ENCODE measurements at regions not wholly inside any gene's neighbourhood (a gene's known extent, or its start where the extent isn't known, plus 50 kb on each side); places are given as distances from the start of the nearest gene placed in this dataset.

DNA sequence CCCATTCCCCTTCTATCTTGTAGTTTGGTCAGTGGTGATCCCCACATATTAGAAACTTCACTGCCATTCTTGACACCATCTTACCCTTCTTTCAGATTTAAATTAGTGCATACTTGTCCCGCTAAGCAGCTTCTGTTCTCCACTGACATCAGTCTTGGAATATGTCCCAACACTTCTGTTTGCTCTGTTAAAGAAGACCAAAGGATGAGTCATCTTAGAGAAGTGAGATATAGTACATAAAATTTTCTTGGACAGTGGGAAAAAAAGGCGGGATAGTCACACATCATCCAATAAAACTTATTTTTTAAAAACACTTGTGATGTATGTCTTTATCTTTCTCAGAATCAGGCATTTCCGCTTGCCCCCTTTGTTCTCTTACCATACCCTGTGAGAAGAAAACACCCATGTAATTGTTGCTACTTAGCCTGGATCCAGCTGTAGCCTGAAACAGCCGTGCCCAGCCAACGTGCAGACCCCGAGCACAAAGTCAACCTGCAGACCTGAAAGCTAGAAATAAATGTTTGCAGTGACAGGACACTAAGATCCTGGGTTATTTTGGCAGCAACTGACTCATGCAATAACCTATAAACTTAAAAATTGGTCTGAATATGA lies 100.1 kb upstream of the PDE3A start:
- no peak for FAIRE-seq
- TF ChIP-seq TAF1 (IDR thresholded peaks at IDR 0.05; ENCODE audit: low read depth, low read length) (no peak), POLR2A (IDR thresholded peaks at IDR 0.05; ENCODE audit: low read depth, low read length) (no peak), PAX5 (IDR thresholded peaks at IDR 0.05; ENCODE audit: insufficient read depth, low read length, severe bottlenecking) (no peak), POU2F2 (IDR thresholded peaks at IDR 0.05; ENCODE audit: low read depth, low read length) (no peak), SPI1 (IDR thresholded peaks at IDR 0.05; ENCODE audit: low read depth, low read length) (no peak), POLR2AphosphoS5 (IDR thresholded peaks at IDR 0.05; ENCODE audit: low read depth, low read length) (no peak)
- no peak for DNase-seq (ENCODE audit: insufficient read length, low spot score)

GRCh38 chr12:20268771-20269170 lies 99.6 kb upstream of the PDE3A start:
- TF ChIP-seq SPI1 (IDR thresholded peaks at IDR 0.05; ENCODE audit: low read depth, low read length) (peak; percentile 65; the same call in 1 of the 2 replicates), POU2F2 (IDR thresholded peaks at IDR 0.05; ENCODE audit: low read depth, low read length) (no peak)
- no peak for FAIRE-seq
- DNase-seq (ENCODE audit: insufficient read length, low spot score): no peak

- TF ChIP-seq POU2F2 (IDR thresholded peaks at IDR 0.05; ENCODE audit: low read depth, low read length) (no peak), SPI1 (IDR thresholded peaks at IDR 0.05; ENCODE audit: low read depth, low read length) (no peak), TAF1 (IDR thresholded peaks at IDR 0.05; ENCODE audit: low read depth, low read length) (no peak), POLR2A (IDR thresholded peaks at IDR 0.05; ENCODE audit: low read depth, low read length) (no peak), POLR2AphosphoS5 (IDR thresholded peaks at IDR 0.05; ENCODE audit: low read depth, low read length) (no peak), PAX5 (IDR thresholded peaks at IDR 0.05; ENCODE audit: insufficient read depth, low read length, severe bottlenecking) (no peak)
- DNase-seq (ENCODE audit: insufficient read length, low spot score) (no peak), FAIRE-seq (no peak)
Measured at GRCh38 chr12:20269337-20270067, 98.8 kb upstream of the PDE3A start.

- FAIRE-seq (no peak), DNase-seq (ENCODE audit: insufficient read length, low spot score) (no peak)
- TF ChIP-seq SPI1 (IDR thresholded peaks at IDR 0.05; ENCODE audit: low read depth, low read length): no peak
- no peak for TF ChIP-seq POU2F2 (IDR thresholded peaks at IDR 0.05; ENCODE audit: low read depth, low read length)
- TF ChIP-seq POLR2A (IDR thresholded peaks at IDR 0.05; ENCODE audit: low read depth, low read length): no peak
- TF ChIP-seq TAF1 (IDR thresholded peaks at IDR 0.05; ENCODE audit: low read depth, low read length): no peak
- no peak for TF ChIP-seq POLR2AphosphoS5 (IDR thresholded peaks at IDR 0.05; ENCODE audit: low read depth, low read length)
- TF ChIP-seq PAX5 (IDR thresholded peaks at IDR 0.05; ENCODE audit: insufficient read depth, low read length, severe bottlenecking): no peak
Measured at GRCh38 chr12:20270557-20270956, 97.8 kb upstream of the PDE3A start.

DNA sequence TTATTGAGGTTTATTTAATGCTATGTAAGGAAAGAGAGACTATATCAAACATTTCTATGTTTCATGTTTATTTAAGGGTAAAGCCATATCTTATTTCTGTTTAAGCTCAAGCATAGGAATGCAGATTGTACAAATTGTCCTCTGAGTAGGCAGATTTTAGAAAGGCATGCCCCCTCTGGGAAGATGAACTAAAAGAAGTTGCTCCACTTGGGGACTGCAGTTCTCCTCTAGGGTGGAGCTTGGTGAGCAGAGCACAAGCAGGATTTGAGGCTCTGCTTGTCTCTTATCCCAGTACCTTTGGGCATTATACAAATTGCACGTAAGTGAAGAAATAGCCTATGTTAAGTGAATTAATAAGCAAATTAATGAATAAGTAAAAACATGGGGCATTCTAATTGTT lies 96.2 kb upstream of the PDE3A start:
- DNase-seq (ENCODE audit: insufficient read length, low spot score): no peak
- FAIRE-seq: no peak
- no peak for TF ChIP-seq POLR2A (IDR thresholded peaks at IDR 0.05; ENCODE audit: low read depth, low read length)
- TF ChIP-seq POLR2AphosphoS5 (IDR thresholded peaks at IDR 0.05; ENCODE audit: low read depth, low read length): no peak
- no peak for TF ChIP-seq POU2F2 (IDR thresholded peaks at IDR 0.05; ENCODE audit: low read depth, low read length)
- TF ChIP-seq PAX5 (IDR thresholded peaks at IDR 0.05; ENCODE audit: insufficient read depth, low read length, severe bottlenecking): no peak
- TF ChIP-seq TAF1 (IDR thresholded peaks at IDR 0.05; ENCODE audit: low read depth, low read length): no peak
- no peak for TF ChIP-seq SPI1 (IDR thresholded peaks at IDR 0.05; ENCODE audit: low read depth, low read length)

DNA sequence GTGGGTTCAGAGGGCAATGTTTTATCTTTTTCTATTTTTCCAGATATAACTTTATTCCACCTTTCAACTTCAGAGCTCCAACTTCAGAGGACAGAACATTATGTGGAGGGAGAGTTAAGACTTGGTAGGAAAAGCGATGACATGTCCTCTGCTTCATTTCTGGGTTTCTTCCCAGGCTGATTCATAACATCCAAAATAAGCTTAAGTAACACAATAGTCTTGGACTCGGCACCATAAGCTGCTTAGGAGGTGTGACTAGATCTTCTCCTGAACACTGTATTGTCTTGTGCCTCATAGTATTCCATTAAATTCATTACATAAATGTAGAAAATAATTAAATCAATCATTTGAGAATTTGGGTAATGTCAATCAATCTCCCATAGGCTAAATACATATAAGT lies 95.5 kb upstream of the PDE3A start:
- DNase-seq (ENCODE audit: insufficient read length, low spot score) (no peak), FAIRE-seq (no peak)
- TF ChIP-seq PAX5 (IDR thresholded peaks at IDR 0.05; ENCODE audit: insufficient read depth, low read length, severe bottlenecking) (no peak), POLR2A (IDR thresholded peaks at IDR 0.05; ENCODE audit: low read depth, low read length) (no peak), TAF1 (IDR thresholded peaks at IDR 0.05; ENCODE audit: low read depth, low read length) (no peak), SPI1 (IDR thresholded peaks at IDR 0.05; ENCODE audit: low read depth, low read length) (no peak)

- DNase-seq (ENCODE audit: insufficient read length, low spot score) (no peak), FAIRE-seq (no peak)
- no peak for TF ChIP-seq POU2F2 (IDR thresholded peaks at IDR 0.05; ENCODE audit: low read depth, low read length)
- no peak for TF ChIP-seq PAX5 (IDR thresholded peaks at IDR 0.05; ENCODE audit: insufficient read depth, low read length, severe bottlenecking)
Measured at GRCh38 chr12:20274008-20274407, 94.3 kb upstream of the PDE3A start.

- TF ChIP-seq PAX5 (IDR thresholded peaks at IDR 0.05; ENCODE audit: insufficient read depth, low read length, severe bottlenecking): no peak
- no peak for TF ChIP-seq POLR2A (IDR thresholded peaks at IDR 0.05; ENCODE audit: low read depth, low read length)
- TF ChIP-seq POLR2AphosphoS5 (IDR thresholded peaks at IDR 0.05; ENCODE audit: low read depth, low read length): no peak
- TF ChIP-seq POU2F2 (IDR thresholded peaks at IDR 0.05; ENCODE audit: low read depth, low read length): no peak
- TF ChIP-seq TAF1 (IDR thresholded peaks at IDR 0.05; ENCODE audit: low read depth, low read length): no peak
- TF ChIP-seq SPI1 (IDR thresholded peaks at IDR 0.05; ENCODE audit: low read depth, low read length): no peak
- DNase-seq (ENCODE audit: insufficient read length, low spot score) (no peak), FAIRE-seq (no peak)
Measured at GRCh38 chr12:20278276-20278675, 90.1 kb upstream of the PDE3A start.

- TF ChIP-seq POLR2A (IDR thresholded peaks at IDR 0.05; ENCODE audit: low read depth, low read length): no peak
- no peak for TF ChIP-seq POU2F2 (IDR thresholded peaks at IDR 0.05; ENCODE audit: low read depth, low read length)
- no peak for TF ChIP-seq TAF1 (IDR thresholded peaks at IDR 0.05; ENCODE audit: low read depth, low read length)
- TF ChIP-seq SPI1 (IDR thresholded peaks at IDR 0.05; ENCODE audit: low read depth, low read length): no peak
- TF ChIP-seq PAX5 (IDR thresholded peaks at IDR 0.05; ENCODE audit: insufficient read depth, low read length, severe bottlenecking): no peak
- TF ChIP-seq POLR2AphosphoS5 (IDR thresholded peaks at IDR 0.05; ENCODE audit: low read depth, low read length): no peak
- no peak for FAIRE-seq
- DNase-seq (ENCODE audit: insufficient read length, low spot score): no peak
Measured at GRCh38 chr12:20280515-20280914, 87.8 kb upstream of the PDE3A start.

- DNase-seq (ENCODE audit: insufficient read length, low spot score): no peak
- no peak for TF ChIP-seq TAF1 (IDR thresholded peaks at IDR 0.05; ENCODE audit: low read depth, low read length)
- TF ChIP-seq POLR2AphosphoS5 (IDR thresholded peaks at IDR 0.05; ENCODE audit: low read depth, low read length): no peak
- TF ChIP-seq POLR2A (IDR thresholded peaks at IDR 0.05; ENCODE audit: low read depth, low read length): no peak
- no peak for TF ChIP-seq PAX5 (IDR thresholded peaks at IDR 0.05; ENCODE audit: insufficient read depth, low read length, severe bottlenecking)
- no peak for TF ChIP-seq POU2F2 (IDR thresholded peaks at IDR 0.05; ENCODE audit: low read depth, low read length)
- no peak for TF ChIP-seq SPI1 (IDR thresholded peaks at IDR 0.05; ENCODE audit: low read depth, low read length)
- no peak for FAIRE-seq
Measured at GRCh38 chr12:20282401-20282800, 85.9 kb upstream of the PDE3A start.

Measured in GM12891 (cell line).